Left lung (tissue), 4 donors: ENCODE measurements at regions not wholly inside any gene's neighbourhood (a gene's known extent, or its start where the extent isn't known, plus 50 kb on each side); places are given as distances from the start of the nearest gene placed in this dataset.

Experiments
- ATAC-seq: fragments of 200-7000 bp; cut with Tn5 transposase; one replicate; pipeline ENCODE4 v1.9.1; 2020; ENCODE audit warnings: moderate library complexity
- DNase-seq, 4 donors: peaks; one replicate each; pipeline ENCODE4 v3.0.0-alpha.2; 2013 to 2020
- H3K27ac ChIP-seq, 2 donors: fragments of 200-600 bp; sonication (generic) in 1 of 2; one replicate each; pipeline versions ENCODE4 v1.5.0 to v1.8.0; 2020 to 2021
- H3K27me3 ChIP-seq, 2 donors: fragments of 200-600 bp; sonication (generic) in 1 of 2; one replicate each; pipeline versions ENCODE4 v1.5.0 to v1.8.0; 2020 to 2021
- H3K36me3 ChIP-seq, 2 donors: fragments of 200-600 bp; sonication (generic) in 1 of 2; one replicate each; pipeline versions ENCODE4 v1.5.0 to v1.8.0; 2020 to 2021
- H3K4me1 ChIP-seq, 2 donors: fragments of 200-600 bp; one replicate each; pipeline ENCODE4 v1.8.0; 2021
- H3K4me3 ChIP-seq, 2 donors: fragments of 200-600 bp; sonication (generic) in 1 of 2; one replicate each; pipeline versions ENCODE4 v1.5.0 to v1.8.0; 2020 to 2021; ENCODE audit warnings: mild to moderate bottlenecking in 1 of 2
- H3K9me3 ChIP-seq, 2 donors: fragments of 200-600 bp; sonication (generic) in 1 of 2; one replicate each; pipeline versions ENCODE4 v1.5.0 to v1.8.0; 2020 to 2021
- intact Hi-C, 2 donors: fragments of 100-400 bp; cut with DNase I; formaldehyde crosslinking; loops; one replicate each; pipeline versions ENCODE4 v1.11.2 to v1.14.2; 2022
- TF ChIP-seq, protein P1 (sequence below), 2 donors: fragments of 200-600 bp; sonication (generic) in 1 of 2; IDR thresholded peaks; one replicate each; pipeline versions ENCODE4 v1.5.0 to v1.8.0; 2021; ENCODE audit warnings: antibody characterized with exemption in 2 of 2
- donor health status: DM: no; HTN: yes; CAD: no.
- donor health status: DM: no; HTN: no; CAD: no.

GRCh38 chr3:94310341-94311135 is 247.7 kb downstream of the NSUN3 start:
- TF ChIP-seq, protein P1, sequence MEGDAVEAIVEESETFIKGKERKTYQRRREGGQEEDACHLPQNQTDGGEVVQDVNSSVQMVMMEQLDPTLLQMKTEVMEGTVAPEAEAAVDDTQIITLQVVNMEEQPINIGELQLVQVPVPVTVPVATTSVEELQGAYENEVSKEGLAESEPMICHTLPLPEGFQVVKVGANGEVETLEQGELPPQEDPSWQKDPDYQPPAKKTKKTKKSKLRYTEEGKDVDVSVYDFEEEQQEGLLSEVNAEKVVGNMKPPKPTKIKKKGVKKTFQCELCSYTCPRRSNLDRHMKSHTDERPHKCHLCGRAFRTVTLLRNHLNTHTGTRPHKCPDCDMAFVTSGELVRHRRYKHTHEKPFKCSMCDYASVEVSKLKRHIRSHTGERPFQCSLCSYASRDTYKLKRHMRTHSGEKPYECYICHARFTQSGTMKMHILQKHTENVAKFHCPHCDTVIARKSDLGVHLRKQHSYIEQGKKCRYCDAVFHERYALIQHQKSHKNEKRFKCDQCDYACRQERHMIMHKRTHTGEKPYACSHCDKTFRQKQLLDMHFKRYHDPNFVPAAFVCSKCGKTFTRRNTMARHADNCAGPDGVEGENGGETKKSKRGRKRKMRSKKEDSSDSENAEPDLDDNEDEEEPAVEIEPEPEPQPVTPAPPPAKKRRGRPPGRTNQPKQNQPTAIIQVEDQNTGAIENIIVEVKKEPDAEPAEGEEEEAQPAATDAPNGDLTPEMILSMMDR (IDR thresholded peaks at IDR 0.05), result no peak
- intact Hi-C loops, result no loop called here

GRCh38 chr3:94311651-94312050 is 248.8 kb downstream of the NSUN3 start:
- H3K36me3 ChIP-seq, result no peaks in the 10 kb centered on the region
- no peak for ATAC-seq
- no peaks in the 10 kb centered on the region for H3K4me1 ChIP-seq
- no peak for DNase-seq
- no peak overlapping the region for H3K4me3 ChIP-seq
- TF ChIP-seq, protein P1 (IDR thresholded peaks at IDR 0.05), result no peak
- H3K27ac ChIP-seq, result no peak overlapping the region
- intact Hi-C loops, result no loop called here
- no peaks in the 10 kb centered on the region for H3K9me3 ChIP-seq
- H3K27me3 ChIP-seq, result no peaks in the 10 kb centered on the region

More at GRCh38 chr3:94310341-94311135, 247.7 kb downstream of the NSUN3 start:
- no peaks in the 10 kb centered on the region for H3K27me3 ChIP-seq
- no peak overlapping the region for H3K4me3 ChIP-seq
- H3K9me3 ChIP-seq, result no peaks in the 10 kb centered on the region
- no peaks in the 10 kb centered on the region for H3K4me1 ChIP-seq
- ATAC-seq (no peak), DNase-seq (no peak)
- H3K27ac ChIP-seq, result no peak overlapping the region
- H3K36me3 ChIP-seq, result no peaks in the 10 kb centered on the region

- H3K4me3 ChIP-seq, result no peak overlapping the region
- H3K9me3 ChIP-seq, result no peaks in the 10 kb centered on the region
- H3K27me3 ChIP-seq, result no peaks in the 10 kb centered on the region
- TF ChIP-seq, protein P1 (IDR thresholded peaks at IDR 0.05), result no peak
- intact Hi-C loops, result no loop called here
- no peaks in the 10 kb centered on the region for H3K36me3 ChIP-seq
- no peak overlapping the region for H3K27ac ChIP-seq
- no peak for ATAC-seq
- no peaks in the 10 kb centered on the region for H3K4me1 ChIP-seq
- no peak for DNase-seq
Measured at GRCh38 chr3:94314218-94314883, 251.5 kb downstream of the NSUN3 start.

GRCh38 chr3:94317017-94317416 is 254.2 kb downstream of the NSUN3 start:
- ATAC-seq (no peak), DNase-seq (no peak)
- no peak overlapping the region for H3K4me3 ChIP-seq
- H3K27ac ChIP-seq, result no peak overlapping the region
- H3K4me1 ChIP-seq, result no peaks in the 10 kb centered on the region
- H3K9me3 ChIP-seq, result no peaks in the 10 kb centered on the region
- intact Hi-C loops, result no loop called here
- no peaks in the 10 kb centered on the region for H3K27me3 ChIP-seq
- no peaks in the 10 kb centered on the region for H3K36me3 ChIP-seq
- TF ChIP-seq, protein P1 (IDR thresholded peaks at IDR 0.05), result no peak

DNA sequence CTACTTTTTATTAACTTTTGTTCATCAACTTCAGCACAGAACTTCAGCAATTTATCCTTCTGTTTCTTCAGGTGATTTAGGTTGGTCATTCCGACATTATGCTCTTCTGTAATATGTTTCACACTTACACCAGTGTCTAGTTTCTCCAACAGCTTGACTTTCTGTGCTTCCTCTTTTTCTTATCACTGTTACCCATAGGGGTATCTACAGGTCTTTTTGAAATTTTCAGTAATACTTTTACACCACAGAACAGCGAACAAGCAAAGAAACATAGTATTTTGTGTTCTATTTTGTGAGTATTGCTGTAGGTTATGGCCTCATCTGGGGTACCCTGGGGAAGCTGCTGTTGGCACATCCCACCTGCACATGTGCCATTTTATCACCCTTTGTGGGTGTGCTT is 260.7 kb downstream of the NSUN3 start:
- TF ChIP-seq, protein P1 (IDR thresholded peaks at IDR 0.05), result no peak
- Histone ChIP-seq H3K27me3 (no peaks in the 10 kb centered on the region), H3K4me3 (no peak overlapping the region), H3K36me3 (no peaks in the 10 kb centered on the region), H3K27ac (no peak overlapping the region), H3K9me3 (no peaks in the 10 kb centered on the region), H3K4me1 (no peaks in the 10 kb centered on the region)
- no peak for ATAC-seq
- intact Hi-C loops, result no loop called here
- no peak for DNase-seq
